GM12891 (cell line): ENCODE measurements at regions not wholly inside any gene's neighbourhood (a gene's known extent, or its start where the extent isn't known, plus 50 kb on each side); places are given as distances from the start of the nearest gene placed in this dataset.

Experiments
- POLR2A ChIP-seq: IDR thresholded peaks from 2 replicates; pipeline ENCODE4 v1.6.1; 2011; ENCODE audit warnings: low read depth, low read length, control low read depth
- POLR2AphosphoS5 ChIP-seq: IDR thresholded peaks from 2 replicates; pipeline ENCODE4 v1.6.1; 2011; ENCODE audit warnings: low read depth, low read length, control low read depth
- POU2F2 ChIP-seq: IDR thresholded peaks from 2 replicates; pipeline ENCODE4 v1.6.1; 2011; ENCODE audit warnings: low read depth, mild to moderate bottlenecking, control low read depth, low read length, moderate library complexity
- SPI1 ChIP-seq: IDR thresholded peaks from 2 replicates; pipeline ENCODE4 v1.6.1; 2011; ENCODE audit warnings: low read depth, low read length, control low read depth
- TAF1 ChIP-seq: IDR thresholded peaks from 2 replicates; pipeline ENCODE4 v1.6.1; 2011; ENCODE audit warnings: low read depth, low read length, control low read depth

DNA sequence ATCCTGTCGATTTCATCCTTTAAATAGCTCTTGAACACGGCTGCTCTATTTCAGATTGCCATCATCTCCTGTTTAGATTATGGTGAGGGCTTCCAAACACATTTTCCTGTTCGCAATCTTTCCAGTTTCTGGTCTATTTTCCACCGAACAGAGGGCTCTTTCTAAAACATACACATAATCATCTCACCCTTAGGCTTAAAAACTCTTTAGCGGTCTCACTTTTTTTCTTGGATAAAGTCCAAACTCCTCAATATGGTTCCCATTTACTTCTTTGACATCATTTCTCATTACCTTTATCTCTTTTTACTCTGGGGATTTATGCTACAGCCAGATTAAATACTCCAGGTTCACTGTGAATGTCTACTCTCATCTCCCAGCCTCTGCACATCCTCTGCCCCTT lies 103.4 kb upstream of the STMND1 start:
- no peak for TF ChIP-seq TAF1
- TF ChIP-seq POLR2A: no peak
- no peak for TF ChIP-seq POLR2AphosphoS5
- TF ChIP-seq SPI1: no peak
- no peak for TF ChIP-seq POU2F2
